GM06990 (cell line): ENCODE measurements at regions not wholly inside any gene's neighbourhood (a gene's known extent, or its start where the extent isn't known, plus 50 kb on each side); places are given as distances from the start of the nearest gene placed in this dataset.

Experiments
- DNase-seq: peaks from one replicate; pipeline ENCODE4 v3.0.0-alpha.2; 2011; ENCODE audit not compliant: insufficient read length; ENCODE audit errors: extremely low read depth
- H3K27me3 ChIP-seq: replicated peaks from 2 replicates; pipeline ENCODE4 v1.6.0; 2011; ENCODE audit warnings: low read length; ENCODE audit not compliant: control insufficient read depth, insufficient read depth
- H3K36me3 ChIP-seq: 2 replicates; pipeline ENCODE4 v1.5.1; 2011; ENCODE audit warnings: low read length; ENCODE audit not compliant: control insufficient read depth, insufficient read depth
- H3K4me3 ChIP-seq: replicated peaks from 2 replicates; pipeline ENCODE4 v1.5.1; 2011; ENCODE audit warnings: low read depth, mild to moderate bottlenecking, control low read depth, low read length
- CTCF ChIP-seq: IDR thresholded peaks from 2 replicates; pipeline ENCODE4 v1.5.1; 2011; ENCODE audit warnings: low read length, control low read depth, mild to moderate bottlenecking, inconsistent platforms; ENCODE audit not compliant: insufficient read depth, poor library complexity, severe bottlenecking

GRCh38 chr5:14945450-14945849, 73.9 kb upstream of the ANKH start:
- no peak for TF ChIP-seq CTCF
- H3K4me3 ChIP-seq = no peak overlapping the region
- H3K27me3 ChIP-seq = no peaks in the 10 kb centered on the region
- DNase-seq = no peak
- H3K36me3 ChIP-seq = no peaks in the 10 kb centered on the region

GRCh38 chr5:14944996-14945395, 73.4 kb upstream of the ANKH start:
- no peak for TF ChIP-seq CTCF
- H3K27me3 ChIP-seq = no peaks in the 10 kb centered on the region
- no peak overlapping the region for H3K4me3 ChIP-seq
- DNase-seq = no peak
- no peaks in the 10 kb centered on the region for H3K36me3 ChIP-seq

- H3K4me3 ChIP-seq = no peak overlapping the region
- H3K27me3 ChIP-seq = no peaks in the 10 kb centered on the region
- TF ChIP-seq CTCF = no peak
- no peak for DNase-seq
- H3K36me3 ChIP-seq = no peaks in the 10 kb centered on the region
Observed at GRCh38 chr5:14944350-14944739, 72.8 kb upstream of the ANKH start.

- DNase-seq = no peak
- H3K36me3 ChIP-seq = no peaks in the 10 kb centered on the region
Observed at GRCh38 chr5:14942212-14942611, 70.6 kb upstream of the ANKH start.

GRCh38 chr5:14937254-14937653, 65.7 kb upstream of the ANKH start:
- no peak for DNase-seq
- H3K4me3 ChIP-seq = no peak overlapping the region
- TF ChIP-seq CTCF = no peak
- no peaks in the 10 kb centered on the region for H3K36me3 ChIP-seq
- H3K27me3 ChIP-seq = no peaks in the 10 kb centered on the region

More at GRCh38 chr5:14942212-14942611, 70.6 kb upstream of the ANKH start:
- H3K27me3 ChIP-seq = no peaks in the 10 kb centered on the region
- no peak overlapping the region for H3K4me3 ChIP-seq
- no peak for TF ChIP-seq CTCF

- DNase-seq = no peak
- Histone ChIP-seq H3K27me3 (no peaks in the 10 kb centered on the region), H3K36me3 (no peaks in the 10 kb centered on the region), H3K4me3 (no peak overlapping the region)
- TF ChIP-seq CTCF = no peak
Observed at GRCh38 chr5:14936588-14936987, 65.0 kb upstream of the ANKH start.
